Central memory CD4-positive, alpha-beta T cell (primary cell): ENCODE measurements at regions not wholly inside any gene's neighbourhood (a gene's known extent, or its start where the extent isn't known, plus 50 kb on each side); places are given as distances from the start of the nearest gene placed in this dataset.
"Not testable (repeated sequence)": the region's sequence is repeated elsewhere in the genome, so short reads cannot be mapped to it uniquely, and the experiment has no call there.

ENCODE experiments used
- DNase-seq: peaks from one replicate; pipeline ENCODE4 v3.0.0; 2022

GRCh38 chr2:72028996-72029395, 118.7 kb downstream of the CYP26B1 start:
- no peak for DNase-seq

GRCh38 chr2:72028351-72028995, 119.2 kb downstream of the CYP26B1 start:
- DNase-seq, result no peak

GRCh38 chr2:72027426-72028161, 120.1 kb downstream of the CYP26B1 start:
- no peak for DNase-seq

- DNase-seq, result no peak
Measured at GRCh38 chr2:72026819-72027425, 120.7 kb downstream of the CYP26B1 start.

DNA sequence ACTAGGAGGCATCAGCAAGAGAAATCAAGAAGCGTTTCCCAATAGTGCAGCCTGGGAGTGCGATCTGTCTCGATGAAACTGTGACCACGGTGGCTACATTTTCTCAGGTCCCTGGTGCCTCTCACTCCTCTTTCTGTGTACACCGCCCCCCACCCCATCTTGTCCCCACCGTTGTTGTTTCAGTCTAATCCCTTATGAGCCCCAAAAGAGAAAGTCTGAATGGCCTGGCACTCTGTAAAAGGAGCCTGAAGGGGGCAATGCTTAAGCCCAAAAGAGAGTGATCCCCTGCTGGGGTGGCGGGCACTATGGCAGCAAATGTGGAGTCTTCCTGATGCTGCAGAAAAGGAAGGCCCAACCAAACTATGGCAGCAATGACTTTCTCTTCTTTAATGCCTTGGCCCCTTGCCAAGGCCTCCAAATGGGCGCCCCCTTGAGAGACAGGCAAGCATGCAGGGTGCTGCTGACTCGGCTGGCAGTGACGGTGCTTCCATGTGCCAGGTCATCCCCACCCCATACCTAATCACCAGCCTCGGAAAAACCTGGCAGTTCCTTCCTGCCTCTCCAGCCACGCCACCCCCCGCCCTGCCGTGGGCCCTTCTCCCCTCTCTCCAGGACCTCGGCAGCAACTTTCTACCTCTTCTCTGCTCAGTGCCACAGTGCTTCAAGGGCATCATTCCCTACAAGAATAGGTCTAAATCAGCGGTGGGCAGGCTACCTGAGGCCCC, 123.0 kb downstream of the CYP26B1 start:
- no peak for DNase-seq

- no peak for DNase-seq
Measured at GRCh38 chr2:72023678-72024390, 123.8 kb downstream of the CYP26B1 start.

- DNase-seq, result not testable (repeated sequence)
Measured at GRCh38 chr2:72021371-72021770, 126.3 kb downstream of the CYP26B1 start.

DNA sequence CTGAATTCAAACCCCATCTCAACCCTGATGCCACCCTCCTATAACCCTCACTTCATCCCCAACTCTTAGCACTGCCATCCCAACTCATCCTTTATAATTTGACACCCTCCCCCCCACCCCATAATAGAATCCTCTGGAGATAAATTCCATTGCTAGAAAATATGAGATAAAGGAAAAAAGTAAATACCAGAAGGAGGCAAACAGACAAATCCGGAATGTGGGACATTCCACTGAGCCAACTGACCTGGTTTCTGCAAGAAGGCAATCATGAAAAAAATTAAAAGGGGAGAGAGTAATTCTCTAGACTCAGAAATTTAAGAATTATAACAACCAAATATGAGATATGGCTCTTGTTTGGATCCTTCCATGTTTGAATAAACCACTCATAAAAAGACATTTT, 132.4 kb downstream of the CYP26B1 start:
- DNase-seq, result no peak

DNA sequence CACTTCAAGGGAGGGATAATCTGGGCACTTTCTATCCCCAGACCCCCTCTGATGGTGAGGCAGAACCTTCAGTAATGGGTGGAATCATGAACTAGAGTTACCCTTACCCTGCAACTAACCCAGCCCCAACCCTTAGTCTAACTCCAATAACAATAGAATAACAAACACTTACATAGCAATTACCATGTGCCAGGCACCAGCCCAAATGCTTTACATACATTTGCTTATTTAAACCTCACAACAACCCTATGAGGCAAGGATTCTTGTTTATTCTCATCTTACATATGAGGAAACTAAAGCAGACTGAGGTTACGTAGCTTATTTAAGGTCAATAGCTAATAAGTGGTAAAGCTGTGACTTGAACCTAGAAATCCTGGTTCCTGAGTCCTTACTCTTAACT, 132.8 kb downstream of the CYP26B1 start:
- no peak for DNase-seq

- no peak for DNase-seq
Measured at GRCh38 chr2:72013726-72014125, 133.9 kb downstream of the CYP26B1 start.

DNA sequence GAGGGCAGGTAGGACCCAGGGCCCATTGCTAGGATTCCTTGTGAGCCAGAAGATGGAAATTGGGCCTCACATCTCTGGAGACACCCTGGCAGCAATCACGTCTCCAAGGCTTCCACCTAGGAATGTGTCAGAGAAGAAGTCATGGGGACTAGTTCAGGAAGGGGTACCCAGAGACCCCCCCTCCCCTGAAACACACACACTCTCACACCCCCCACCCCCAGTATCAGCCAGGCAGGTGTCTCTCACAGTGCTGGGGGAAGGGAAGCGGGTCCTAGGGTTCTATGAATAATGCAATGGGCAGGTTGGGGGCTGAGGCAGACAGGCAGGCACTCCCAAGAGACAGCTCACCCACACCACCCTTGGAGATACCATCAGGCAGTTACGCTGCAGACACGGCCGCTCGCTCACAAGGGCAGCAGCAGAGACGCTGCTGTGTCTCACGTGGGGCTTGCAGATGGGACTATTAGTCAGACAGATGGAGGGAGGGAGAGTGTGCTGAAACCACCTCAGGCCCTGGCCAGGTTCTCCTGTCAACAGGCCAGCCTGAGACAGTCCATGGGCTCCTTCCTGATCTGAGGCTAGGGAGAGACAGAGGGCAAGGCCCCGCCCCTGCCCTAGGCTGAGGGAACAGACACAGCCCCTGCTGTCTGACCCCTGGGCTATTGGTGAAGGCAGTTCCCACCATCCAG, 134.6 kb downstream of the CYP26B1 start:
- no peak for DNase-seq

GRCh38 chr2:72011791-72012190, 135.9 kb downstream of the CYP26B1 start:
- DNase-seq, result no peak

- DNase-seq, result no peak
Measured at GRCh38 chr2:72011370-72011689, 136.3 kb downstream of the CYP26B1 start.

DNA sequence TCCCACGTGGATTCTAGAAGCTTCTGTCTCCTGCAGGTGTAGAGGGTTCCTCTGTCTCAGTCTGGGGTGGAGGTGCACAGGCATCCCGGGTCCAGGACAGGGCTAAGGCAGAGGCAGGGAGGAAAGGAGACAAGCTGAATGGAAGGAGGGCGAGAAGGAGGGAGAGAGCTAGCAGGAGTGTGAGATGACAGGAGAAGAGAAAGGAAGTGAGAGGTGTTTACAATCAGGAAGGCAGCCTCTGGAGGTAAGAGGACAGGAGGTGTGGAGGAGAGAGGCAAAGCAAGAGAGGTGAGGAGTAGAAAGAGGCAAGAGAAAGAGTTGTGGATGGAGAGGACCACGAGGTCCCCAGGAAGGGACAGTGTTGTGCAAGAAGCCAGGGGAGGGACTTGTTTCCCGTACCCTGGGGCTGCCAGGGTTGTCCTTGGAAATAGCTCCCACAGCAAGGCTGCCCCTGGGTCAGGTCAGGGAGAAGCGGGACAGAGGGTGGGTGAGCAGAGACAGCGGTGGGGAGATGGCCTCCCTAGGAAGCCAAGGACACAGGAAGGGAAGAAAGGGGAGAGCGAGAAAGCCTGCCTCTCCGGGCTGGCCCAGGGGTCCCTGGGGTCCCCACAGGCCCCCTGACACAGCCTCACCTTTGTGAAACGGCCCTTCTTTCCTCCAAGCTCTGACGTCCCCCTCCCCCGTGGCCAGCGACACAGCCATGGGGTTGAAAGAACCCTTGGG, 136.9 kb downstream of the CYP26B1 start:
- DNase-seq, result no peak

DNA sequence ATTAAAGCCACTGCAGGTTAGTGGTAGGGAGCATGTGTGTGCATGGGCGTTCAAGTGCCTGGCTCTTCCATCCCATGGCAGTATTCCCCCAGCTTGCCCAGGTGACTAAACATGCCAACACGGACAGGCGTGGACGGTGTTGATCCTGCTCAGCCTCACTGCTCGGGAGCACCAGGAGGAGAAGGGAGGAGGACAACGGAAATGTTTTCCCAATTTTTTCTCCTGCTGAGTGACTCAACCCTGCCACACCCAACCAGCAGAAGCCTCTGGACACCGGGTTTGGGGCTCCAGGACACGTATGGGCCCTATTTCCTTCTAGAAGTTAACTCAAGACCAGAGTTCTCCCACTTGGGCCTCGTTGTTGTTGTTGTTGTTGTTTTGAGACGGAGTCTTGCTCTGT, 139.1 kb downstream of the CYP26B1 start:
- DNase-seq, result no peak

- DNase-seq, result no peak
Measured at GRCh38 chr2:72007402-72007801, 140.3 kb downstream of the CYP26B1 start.

- DNase-seq, result no peak
Measured at GRCh38 chr2:72006188-72006736, 141.4 kb downstream of the CYP26B1 start.

- no peak for DNase-seq
Measured at GRCh38 chr2:72004976-72005375, 142.7 kb downstream of the CYP26B1 start.

DNA sequence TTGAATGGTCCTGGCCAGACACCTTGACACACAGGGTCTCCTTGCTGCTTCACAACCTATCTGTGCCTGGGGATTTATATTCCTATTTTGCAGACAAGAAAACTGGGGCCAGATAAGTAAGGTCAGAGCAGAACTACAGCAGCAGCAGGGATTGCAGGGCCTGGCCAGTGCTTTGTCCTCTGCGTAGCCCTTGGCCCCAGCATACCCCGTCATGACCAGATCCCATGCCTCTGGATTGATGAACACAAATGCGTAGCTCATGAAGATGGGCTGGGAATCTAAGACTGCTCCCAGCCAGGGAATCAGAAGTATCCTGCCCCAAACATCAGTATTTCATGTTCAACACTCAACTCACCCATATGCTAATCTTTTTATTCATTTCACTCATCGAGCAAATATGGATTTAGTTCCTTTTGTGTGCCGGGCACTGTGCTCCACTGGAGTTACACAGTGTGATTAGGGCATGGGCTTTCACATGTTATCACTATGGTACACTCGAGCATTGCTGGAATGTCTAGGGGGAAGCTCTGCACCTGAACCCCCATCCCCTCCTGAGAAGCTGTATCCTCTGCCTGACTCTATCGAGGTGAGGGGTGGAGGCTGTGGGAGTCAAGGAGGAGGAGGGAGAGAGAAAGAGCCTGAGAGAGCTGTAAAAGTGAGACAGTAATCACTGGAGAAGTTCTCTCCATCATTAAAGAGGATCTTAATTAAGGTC, 143.3 kb downstream of the CYP26B1 start:
- DNase-seq, result no peak

DNA sequence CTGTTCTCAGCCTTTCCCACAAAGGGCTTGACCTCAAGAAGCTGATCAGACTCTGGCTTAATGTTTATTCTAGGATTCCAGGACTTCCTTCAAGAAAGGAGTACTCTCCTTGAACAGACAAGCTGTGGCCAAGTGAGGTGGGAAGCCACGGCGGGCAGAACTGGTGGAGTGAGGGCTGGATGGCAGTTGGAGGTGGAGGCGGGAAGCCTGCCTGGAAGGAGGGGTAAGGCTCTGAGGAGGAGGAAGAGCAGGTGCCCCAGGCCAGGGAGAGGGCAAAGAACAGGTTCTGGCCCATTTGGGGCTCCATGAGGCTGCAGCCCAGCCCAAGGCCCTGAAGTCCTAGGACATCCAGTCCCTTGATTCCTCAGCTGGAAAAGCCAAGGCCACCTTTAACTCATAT, 143.9 kb downstream of the CYP26B1 start:
- no peak for DNase-seq

GRCh38 chr2:72003124-72003523, 144.5 kb downstream of the CYP26B1 start:
- DNase-seq, result no peak
